Heart left ventricle (tissue), 16 donors: ENCODE measurements at regions not wholly inside any gene's neighbourhood (a gene's known extent, or its start where the extent isn't known, plus 50 kb on each side); places are given as distances from the start of the nearest gene placed in this dataset.

Experiments used
- ATAC-seq, 4 donors: fragments of 200-7000 bp; cut with Tn5 transposase; one replicate each; pipeline ENCODE4 v1.9.1; 2020 to 2022; ENCODE audit warnings: moderate library complexity in 4 of 4, mild to moderate bottlenecking in 3 of 4, moderate number of reproducible peaks in 1 of 4
- DNase-seq, 5 donors: peaks; one replicate each; pipeline ENCODE4 v3.0.0-alpha.2; 2020
- H3K27ac ChIP-seq, 12 donors: fragments of 200-600 bp; sonication (generic) in 4 of 12; one replicate each; pipeline versions ENCODE4 v1.5.0 to v1.8.0; 2016 to 2022; ENCODE audit warnings: mild to moderate bottlenecking in 2 of 12
- H3K27me3 ChIP-seq, 9 donors: fragments of 200-600 bp; sonication (generic) in 2 of 9; one replicate each; pipeline versions ENCODE4 v1.5.1 to v1.8.0; 2016 to 2022; ENCODE audit warnings: mild to moderate bottlenecking in 3 of 9
- H3K36me3 ChIP-seq, 9 donors: fragments of 200-600 bp; sonication (generic) in 2 of 9; one replicate each; pipeline versions ENCODE4 v1.5.0 to v1.8.0; 2018 to 2022; ENCODE audit warnings: mild to moderate bottlenecking in 2 of 9
- H3K4me1 ChIP-seq, 12 donors: fragments of 200-600 bp; sonication (generic) in 4 of 12; one replicate each; pipeline versions ENCODE4 v1.5.0 to v1.8.0; 2016 to 2022; ENCODE audit warnings: mild to moderate bottlenecking in 3 of 12
- H3K4me3 ChIP-seq, 12 donors: fragments of 200-600 bp; sonication (generic) in 4 of 12; one replicate each; pipeline versions ENCODE4 v1.5.0 to v1.8.0; 2017 to 2022; ENCODE audit warnings: mild to moderate bottlenecking in 9 of 12, moderate library complexity in 4 of 12
- H3K9me3 ChIP-seq, 12 donors: fragments of 200-600 bp; sonication (generic) in 4 of 12; one replicate each; pipeline versions ENCODE4 v1.5.0 to v1.8.0; 2016 to 2022; ENCODE audit warnings: mild to moderate bottlenecking in 1 of 12
- POLR2A ChIP-seq, 2 donors: fragments of 450-650 bp; IDR thresholded peaks; one replicate each; pipeline ENCODE4 v1.6.1; 2017; ENCODE audit warnings: antibody characterized with exemption in 2 of 2, mild to moderate bottlenecking in 2 of 2, moderate library complexity in 2 of 2
- WGBS, 4 donors: extraction: QIAGEN DNeasy Blood & Tissue Kit in 2 of 4; methylation state at CpG; one replicate each; pipeline versions ENCODE4 v1.1.5 to v1.1.7; 2013 to 2018; 5-methylcytosine and 5-hydroxymethylcytosine counted together
- intact Hi-C, 10 donors: fragments of 100-400 bp; cut with DNase I; formaldehyde crosslinking; loops; one replicate each; pipeline versions ENCODE4 v1.11.1 to v1.14.2; 2022
- TF ChIP-seq, protein P1 (sequence below), 12 donors: fragments of 200-600 bp; sonication (generic) in 4 of 12; IDR thresholded peaks; one replicate each; pipeline versions ENCODE4 v1.5.0 to v1.8.0; 2018 to 2022; ENCODE audit warnings: antibody characterized with exemption in 12 of 12, mild to moderate bottlenecking in 5 of 12
- donor health status: ischemic (EF 13 %, LVEDD 7.1; RV severe dilation, severe dysfunction).
- donor health status: healthy with polysubstance abuse.
- donor health status: DM: no; HTN: yes; CAD: no.
- donor health status: DM: no; HTN: no; CAD: no.
- donor health status: ischemic (EF 25% LVEDD 6.9; RV normal size, moderate dysfunction).
- donor health status: ischemic (EF 25% LVEDD 5.7; RV mildly dilated, moderate dysfunction).
- donor health status: healthy.
- donor health status: DM: yes; HTN: yes; CAD: no.
- donor health status: ischemic (EF 35%, LVEDD 5.7; RV mildly dilated, moderate dysfunction).
- donor health status: nonischemic (EF 11% LVEDD 7.7; RV severe dilation, severe dysfunction).
- donor health status: DM: yes; HTN: yes; CAD: no.
- donor health status: PGD.
- donor health status: ischemic (EF 29% LVEDD 5.4; RV normal size, mild dysfunction).
- donor health status: nonischemic (EF 23%, LVEDD 6.1; RV moderate dilation, normal function).

DNA sequence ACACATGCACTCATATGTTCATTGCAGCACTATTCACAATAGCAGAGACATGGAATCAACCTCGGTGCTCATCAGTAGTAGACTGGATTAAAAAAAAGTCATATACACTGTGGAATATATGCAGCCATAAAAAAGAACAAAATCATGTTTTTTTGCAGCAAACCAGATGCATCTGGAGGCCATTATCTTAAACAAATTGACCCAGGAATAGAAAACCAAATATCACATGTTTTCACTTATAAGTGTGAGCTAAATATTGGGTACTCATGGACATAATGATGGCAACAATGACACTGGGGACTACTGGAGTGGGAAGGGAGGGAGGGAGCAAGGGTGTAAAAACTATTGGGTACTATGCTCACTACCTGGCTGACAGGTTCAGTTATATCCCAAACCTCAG lies 792.6 kb downstream of the EPHA4 start:
- no peaks in the 10 kb centered on the region for H3K36me3 ChIP-seq
- WGBS, 4 donors: 83 to 89% (median 89%) methylated on average over 1 of the region's 1 CpG
- no peaks in the 10 kb centered on the region for H3K27me3 ChIP-seq
- intact Hi-C loops: no loop called here
- H3K4me1 ChIP-seq: peaks cover 0 to 2% (median 0%) of the 10 kb centered on the region in 12 donors
- TF ChIP-seq, protein P1, sequence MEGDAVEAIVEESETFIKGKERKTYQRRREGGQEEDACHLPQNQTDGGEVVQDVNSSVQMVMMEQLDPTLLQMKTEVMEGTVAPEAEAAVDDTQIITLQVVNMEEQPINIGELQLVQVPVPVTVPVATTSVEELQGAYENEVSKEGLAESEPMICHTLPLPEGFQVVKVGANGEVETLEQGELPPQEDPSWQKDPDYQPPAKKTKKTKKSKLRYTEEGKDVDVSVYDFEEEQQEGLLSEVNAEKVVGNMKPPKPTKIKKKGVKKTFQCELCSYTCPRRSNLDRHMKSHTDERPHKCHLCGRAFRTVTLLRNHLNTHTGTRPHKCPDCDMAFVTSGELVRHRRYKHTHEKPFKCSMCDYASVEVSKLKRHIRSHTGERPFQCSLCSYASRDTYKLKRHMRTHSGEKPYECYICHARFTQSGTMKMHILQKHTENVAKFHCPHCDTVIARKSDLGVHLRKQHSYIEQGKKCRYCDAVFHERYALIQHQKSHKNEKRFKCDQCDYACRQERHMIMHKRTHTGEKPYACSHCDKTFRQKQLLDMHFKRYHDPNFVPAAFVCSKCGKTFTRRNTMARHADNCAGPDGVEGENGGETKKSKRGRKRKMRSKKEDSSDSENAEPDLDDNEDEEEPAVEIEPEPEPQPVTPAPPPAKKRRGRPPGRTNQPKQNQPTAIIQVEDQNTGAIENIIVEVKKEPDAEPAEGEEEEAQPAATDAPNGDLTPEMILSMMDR (IDR thresholded peaks at IDR 0.05): no peak
- no peak for TF ChIP-seq POLR2A (IDR thresholded peaks at IDR 0.05)
- no peak overlapping the region for H3K27ac ChIP-seq
- DNase-seq (no peak), ATAC-seq (no peak)
- H3K9me3 ChIP-seq: peaks cover 0 to 12% (median 0%) of the 10 kb centered on the region in 12 donors
- no peak overlapping the region for H3K4me3 ChIP-seq

DNA sequence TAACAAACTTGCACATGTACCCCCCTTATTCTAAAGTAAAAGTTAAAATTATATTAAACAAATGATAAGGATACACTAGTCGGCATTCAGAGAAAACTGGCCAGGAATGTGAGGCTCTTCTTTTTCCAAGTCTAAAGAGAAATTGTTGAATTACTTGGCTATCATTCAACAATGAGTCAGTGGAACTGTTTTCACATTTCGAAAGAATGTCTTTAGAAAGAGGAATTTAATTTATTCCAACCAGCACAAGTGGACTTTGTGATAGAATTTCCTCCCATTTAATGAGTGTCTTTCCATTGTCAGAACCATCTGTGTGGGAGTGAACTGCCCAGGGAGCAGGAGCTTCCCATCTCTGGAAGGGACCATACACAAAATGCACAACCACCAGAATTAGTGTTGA lies 792.2 kb downstream of the EPHA4 start:
- Histone ChIP-seq H3K27ac (no peak overlapping the region), H3K36me3 (no peaks in the 10 kb centered on the region), H3K27me3 (no peaks in the 10 kb centered on the region), H3K4me1 (peaks cover 0 to 2% (median 0%) of the 10 kb centered on the region in 12 donors), H3K9me3 (peaks cover 0 to 12% (median 0%) of the 10 kb centered on the region in 12 donors), H3K4me3 (no peak overlapping the region)
- intact Hi-C loops: no loop called here
- ATAC-seq (no peak), DNase-seq (no peak)
- WGBS, 4 donors: 30 to 55% (median 46%) methylated on average over 2 of the region's 2 CpGs
- TF ChIP-seq, protein P1 (IDR thresholded peaks at IDR 0.05): no peak
- TF ChIP-seq POLR2A (IDR thresholded peaks at IDR 0.05): no peak

GRCh38 chr2:220781622-220782241 lies 790.4 kb downstream of the EPHA4 start:
- Histone ChIP-seq H3K27me3 (no peaks in the 10 kb centered on the region), H3K27ac (no peak overlapping the region), H3K4me3 (no peak overlapping the region), H3K9me3 (peaks cover 0 to 12% (median 0%) of the 10 kb centered on the region in 12 donors), H3K4me1 (peaks cover 0 to 2% (median 0%) of the 10 kb centered on the region in 12 donors), H3K36me3 (no peaks in the 10 kb centered on the region)
- 81 to 87% (median 85%) methylated on average over 5 of the region's 5 CpGs for WGBS, 4 donors
- ATAC-seq: no peak
- intact Hi-C loops: no loop called here
- no peak for TF ChIP-seq POLR2A (IDR thresholded peaks at IDR 0.05)
- TF ChIP-seq, protein P1 (IDR thresholded peaks at IDR 0.05): no peak
- DNase-seq: no peak

DNA sequence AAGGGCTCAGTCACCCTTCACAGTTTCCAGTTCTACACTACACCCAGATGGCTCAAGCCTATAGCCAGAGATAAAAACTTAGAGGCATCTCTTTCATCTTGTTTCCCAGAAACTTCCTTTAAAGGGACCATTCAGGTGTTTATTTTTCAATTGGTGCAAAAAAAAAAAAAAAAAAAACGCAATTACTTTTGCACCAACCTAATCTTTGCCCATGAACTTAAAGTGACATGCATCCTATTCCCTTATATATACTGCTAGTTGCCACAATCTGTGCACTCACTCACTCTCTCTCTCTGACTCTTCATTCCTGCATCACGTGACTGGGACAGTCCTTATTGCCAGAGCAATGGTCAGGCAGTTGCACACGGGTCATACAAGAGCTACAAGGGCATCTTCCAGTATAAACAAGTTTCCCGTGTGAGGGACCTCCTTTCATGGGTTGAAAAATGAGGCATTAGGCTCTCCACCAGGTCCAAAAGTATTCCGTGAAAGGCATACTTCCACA lies 789.4 kb downstream of the EPHA4 start:
- DNase-seq (no peak), ATAC-seq (no peak)
- peaks cover 0 to 12% (median 0%) of the 10 kb centered on the region in 12 donors for H3K9me3 ChIP-seq
- TF ChIP-seq, protein P1 (IDR thresholded peaks at IDR 0.05): no peak
- TF ChIP-seq POLR2A (IDR thresholded peaks at IDR 0.05): no peak
- intact Hi-C loops: no loop called here
- H3K4me1 ChIP-seq: peaks cover 0 to 2% (median 0%) of the 10 kb centered on the region in 12 donors
- no peaks in the 10 kb centered on the region for H3K27me3 ChIP-seq
- WGBS, 4 donors: 89 to 96% (median 90%) methylated on average over 5 of the region's 5 CpGs
- no peaks in the 10 kb centered on the region for H3K36me3 ChIP-seq
- H3K4me3 ChIP-seq: no peak overlapping the region
- H3K27ac ChIP-seq: no peak overlapping the region
